Mesodermal cell (in vitro differentiated cells): ENCODE measurements at regions not wholly inside any gene's neighbourhood (a gene's known extent, or its start where the extent isn't known, plus 50 kb on each side); places are given as distances from the start of the nearest gene placed in this dataset.

Source experiments
- H3K27ac ChIP-seq: 2 replicates; pipeline ENCODE4 v1.7.0; 2013; ENCODE audit warnings: mild to moderate bottlenecking, low read depth, low read length, moderate library complexity; ENCODE audit not compliant: severe bottlenecking
- H3K36me3 ChIP-seq: 2 replicates; pipeline ENCODE4 v1.7.1; 2013; ENCODE audit warnings: mild to moderate bottlenecking, low read length, moderate library complexity; ENCODE audit not compliant: control insufficient read depth, insufficient read depth
- H3K4me1 ChIP-seq: one replicate; pipeline ENCODE4 v1.7.1; 2013; ENCODE audit warnings: mild to moderate bottlenecking, low read length; ENCODE audit not compliant: insufficient read depth, control insufficient read depth, poor library complexity, severe bottlenecking
- H3K4me3 ChIP-seq: 2 replicates; pipeline ENCODE4 v1.7.0; 2013; ENCODE audit warnings: low read length, control low read depth, mild to moderate bottlenecking; ENCODE audit not compliant: insufficient read depth, poor library complexity, severe bottlenecking; ENCODE audit errors: extremely low read depth
- H3K9me3 ChIP-seq: 2 replicates; pipeline ENCODE4 v1.7.1; 2013; ENCODE audit warnings: mild to moderate bottlenecking, low read length, moderate library complexity; ENCODE audit not compliant: control insufficient read depth
- WGBS, 2 experiments: methylation state at CpG; one replicate each; pipeline ENCODE4 v1.1.5; 2013; ENCODE audit warnings: missing lambda C conversion rate in 2 of 2; ENCODE audit not compliant: insufficient coverage in 2 of 2; 5-methylcytosine and 5-hydroxymethylcytosine counted together

DNA sequence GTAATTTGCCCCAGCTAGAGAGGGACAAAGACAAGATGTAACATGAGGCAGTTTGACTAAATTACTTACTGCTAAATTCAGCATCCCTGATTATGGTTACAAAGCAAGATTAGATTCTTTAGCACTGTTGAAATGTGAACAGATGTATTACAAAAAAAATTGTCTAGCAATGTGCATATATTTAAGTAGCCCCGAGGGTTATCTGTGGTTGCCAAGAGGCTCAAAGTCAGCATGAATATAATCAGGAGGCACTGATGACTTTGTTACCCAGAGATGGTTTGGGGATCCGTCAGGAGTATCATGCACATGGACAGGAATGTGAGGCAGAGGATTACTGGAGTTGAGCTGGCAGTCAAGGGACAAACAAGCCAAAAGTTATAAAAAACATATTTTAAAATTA lies 356.9 kb upstream of the CCDC196 start:
- WGBS, 2 experiments = 70 to 85% methylated on average over 1 to 2 of the region's 2 CpGs
- Histone ChIP-seq H3K9me3 (no peaks in the 10 kb centered on the region), H3K4me3 (no peak overlapping the region), H3K4me1 (no peaks in the 10 kb centered on the region), H3K36me3 (no peaks in the 10 kb centered on the region), H3K27ac (no peak overlapping the region)

GRCh38 chr14:66131111-66131510 lies 355.1 kb upstream of the CCDC196 start:
- WGBS, 2 experiments = 100% methylated on average over 3 of the region's 4 CpGs; no CpG with 5 or more reads in 1 of the 2 experiments
- Histone ChIP-seq H3K9me3 (no peaks in the 10 kb centered on the region), H3K36me3 (no peaks in the 10 kb centered on the region), H3K4me3 (no peak overlapping the region), H3K4me1 (no peaks in the 10 kb centered on the region), H3K27ac (no peak overlapping the region)

- H3K9me3 ChIP-seq = no peaks in the 10 kb centered on the region
- no peak overlapping the region for H3K27ac ChIP-seq
- no peaks in the 10 kb centered on the region for H3K36me3 ChIP-seq
- H3K4me1 ChIP-seq = no peaks in the 10 kb centered on the region
- H3K4me3 ChIP-seq = no peak overlapping the region
Measured at GRCh38 chr14:66133666-66134065, 352.5 kb upstream of the CCDC196 start.

DNA sequence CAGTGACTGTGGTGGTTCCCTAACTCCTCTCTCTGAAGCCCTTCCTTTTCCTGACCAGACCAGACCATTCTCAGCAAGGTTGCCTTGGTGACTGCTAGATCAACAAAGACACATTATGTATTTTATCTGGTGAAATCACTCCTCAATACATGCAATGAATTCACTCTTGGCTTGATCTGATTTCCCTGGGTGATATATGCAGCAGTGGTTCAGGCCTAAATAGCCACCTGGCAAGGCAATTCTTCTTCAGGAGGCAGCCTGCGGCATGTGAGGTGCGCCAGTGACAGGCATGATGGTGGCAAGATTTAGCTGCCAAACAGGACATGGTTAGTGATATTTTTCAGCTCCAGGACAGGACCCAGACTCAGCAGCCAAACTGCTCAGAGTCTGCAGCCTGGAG lies 350.3 kb upstream of the CCDC196 start:
- H3K4me3 ChIP-seq = no peak overlapping the region
- WGBS, 2 experiments = 100% methylated on average over 2 of the region's 2 CpGs
- no peaks in the 10 kb centered on the region for H3K4me1 ChIP-seq
- no peaks in the 10 kb centered on the region for H3K9me3 ChIP-seq
- no peaks in the 10 kb centered on the region for H3K36me3 ChIP-seq
- H3K27ac ChIP-seq = peak overlapping the region; percentile 17

DNA sequence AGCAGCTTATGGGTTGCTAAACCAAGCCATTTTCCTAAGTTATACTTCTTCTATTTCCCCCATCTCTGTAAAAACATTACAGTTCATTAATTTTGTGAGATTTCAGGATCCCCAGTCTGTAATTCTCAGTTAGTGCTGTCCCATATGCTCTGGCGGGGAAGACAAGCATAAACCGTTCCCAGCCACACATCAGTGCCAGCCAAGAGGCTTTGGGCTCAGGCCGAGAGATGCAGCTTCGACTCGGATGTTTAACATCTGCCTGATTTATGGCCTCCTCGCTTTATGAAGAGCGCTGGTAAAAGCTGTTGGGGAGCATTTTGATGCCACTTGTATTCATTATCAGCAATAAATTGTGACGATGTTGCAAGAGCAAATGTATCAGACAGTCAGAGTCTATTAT lies 349.1 kb upstream of the CCDC196 start:
- Histone ChIP-seq H3K9me3 (no peaks in the 10 kb centered on the region), H3K27ac (no peak overlapping the region), H3K36me3 (no peaks in the 10 kb centered on the region), H3K4me3 (no peak overlapping the region), H3K4me1 (no peaks in the 10 kb centered on the region)
- WGBS, 2 experiments = 96 to 100% methylated on average over 3 to 7 of the region's 8 CpGs

- Histone ChIP-seq H3K36me3 (no peaks in the 10 kb centered on the region), H3K9me3 (no peaks in the 10 kb centered on the region), H3K27ac (no peak overlapping the region), H3K4me1 (no peaks in the 10 kb centered on the region), H3K4me3 (no peak overlapping the region)
Measured at GRCh38 chr14:66139432-66139831, 346.7 kb upstream of the CCDC196 start.

GRCh38 chr14:66140213-66140918 lies 345.8 kb upstream of the CCDC196 start:
- no peak overlapping the region for H3K27ac ChIP-seq
- H3K9me3 ChIP-seq = no peaks in the 10 kb centered on the region
- no peaks in the 10 kb centered on the region for H3K36me3 ChIP-seq
- H3K4me1 ChIP-seq = no peaks in the 10 kb centered on the region
- no peak overlapping the region for H3K4me3 ChIP-seq
- WGBS, 2 experiments = 84 to 89% methylated on average over 4 of the region's 6 CpGs

DNA sequence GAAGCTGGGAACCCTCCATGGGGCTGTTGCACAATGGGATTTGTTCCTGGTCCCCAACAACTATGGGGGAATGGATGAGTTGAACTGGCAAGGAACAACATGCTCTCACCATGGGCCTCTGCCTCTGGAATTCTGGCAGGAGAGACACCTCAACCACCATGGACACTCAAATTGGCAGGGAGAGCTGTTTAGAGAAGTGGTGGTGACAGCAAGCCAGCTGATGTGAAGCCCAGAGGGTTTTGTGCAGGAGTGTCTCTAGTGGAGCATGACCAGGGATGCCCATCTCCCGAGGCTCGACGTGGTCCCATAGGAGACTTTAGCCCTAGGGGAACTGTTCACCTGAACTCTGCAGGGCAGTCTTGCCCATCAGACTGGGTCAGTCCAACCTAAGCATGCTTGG lies 345.2 kb upstream of the CCDC196 start:
- Histone ChIP-seq H3K36me3 (no peaks in the 10 kb centered on the region), H3K27ac (no peak overlapping the region), H3K9me3 (no peaks in the 10 kb centered on the region), H3K4me3 (no peak overlapping the region), H3K4me1 (no peaks in the 10 kb centered on the region)
- WGBS, 2 experiments = 83 to 96% methylated on average over 3 of the region's 3 CpGs

DNA sequence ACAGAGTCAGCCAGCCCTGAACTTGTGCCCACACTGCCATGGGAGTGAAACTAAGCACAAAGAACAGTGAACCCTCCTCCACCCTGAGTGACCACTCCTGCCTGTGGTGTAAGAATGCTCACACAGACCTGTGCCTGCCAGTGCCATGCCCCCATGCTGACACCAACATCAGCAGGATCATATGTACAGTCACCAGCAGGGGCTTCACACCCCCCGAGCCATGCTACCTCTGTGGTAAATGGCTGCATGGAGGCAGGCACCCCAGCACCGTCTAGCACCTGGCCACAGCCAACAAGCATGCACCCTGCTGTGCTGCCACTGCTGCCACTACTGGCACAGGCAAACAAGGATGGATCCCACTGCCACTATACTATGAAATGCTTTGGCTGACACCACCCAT lies 344.4 kb upstream of the CCDC196 start:
- Histone ChIP-seq H3K27ac (no peak overlapping the region), H3K4me1 (no peaks in the 10 kb centered on the region), H3K9me3 (no peaks in the 10 kb centered on the region), H3K36me3 (no peaks in the 10 kb centered on the region), H3K4me3 (no peak overlapping the region)
- WGBS, 2 experiments = 85 to 86% methylated on average over 2 of the region's 2 CpGs

DNA sequence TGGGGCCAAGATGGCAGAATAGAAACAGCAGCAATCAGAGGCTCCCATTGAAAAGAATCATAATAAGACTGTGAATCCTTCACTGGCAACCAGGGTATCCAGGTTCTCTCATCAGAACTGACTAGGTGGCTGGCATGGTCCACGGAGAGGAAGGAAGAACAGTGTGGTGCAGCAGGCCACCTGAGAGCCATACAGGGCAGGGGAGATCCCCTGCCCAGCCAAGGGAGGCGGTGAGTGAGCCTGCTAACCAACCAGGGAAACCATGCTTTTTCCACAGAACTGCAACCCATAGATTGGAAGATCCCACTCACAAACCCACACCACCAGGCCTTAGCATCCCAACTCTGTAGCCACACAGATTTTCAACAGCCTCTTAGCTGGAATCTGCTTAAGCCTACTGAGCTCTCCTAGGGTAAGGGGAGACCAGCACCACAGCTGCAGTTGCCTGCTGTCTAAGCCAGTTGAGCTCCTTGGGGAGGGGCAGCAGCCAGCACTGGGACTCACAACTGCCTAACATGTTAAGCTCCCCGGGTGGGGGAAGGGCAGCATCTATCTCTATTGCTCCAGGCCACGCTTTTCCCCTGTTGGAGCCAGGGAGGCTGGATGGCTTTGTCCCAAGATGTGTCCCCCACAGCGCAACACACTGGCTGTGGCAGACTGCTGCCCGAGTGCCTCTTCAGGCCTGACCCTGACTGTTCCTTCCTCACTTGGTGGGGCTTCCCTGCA lies 342.6 kb upstream of the CCDC196 start:
- H3K27ac ChIP-seq = no peak overlapping the region
- no peaks in the 10 kb centered on the region for H3K36me3 ChIP-seq
- no peaks in the 10 kb centered on the region for H3K4me1 ChIP-seq
- 81 to 86% methylated on average over 4 to 5 of the region's 6 CpGs for WGBS, 2 experiments
- no peaks in the 10 kb centered on the region for H3K9me3 ChIP-seq
- no peak overlapping the region for H3K4me3 ChIP-seq

DNA sequence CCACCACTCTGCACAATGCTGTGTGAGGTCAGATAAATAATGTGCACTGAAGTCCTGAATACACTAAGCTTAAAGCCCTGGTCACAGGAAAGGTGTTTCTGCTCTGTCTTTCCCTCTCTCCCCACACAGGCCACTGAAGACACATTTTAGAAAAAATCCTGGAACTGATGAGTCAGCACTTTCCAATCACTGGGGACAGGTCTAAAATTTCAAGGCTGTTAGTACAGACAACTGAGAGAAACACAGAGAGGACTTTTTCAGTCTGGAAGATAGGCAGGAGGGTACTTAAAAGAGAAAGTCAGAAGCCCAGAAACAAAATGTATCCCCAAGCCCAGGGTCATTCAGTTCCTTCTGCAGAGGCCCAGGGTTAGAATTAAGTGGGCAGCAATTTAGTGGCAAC lies 333.9 kb upstream of the CCDC196 start:
- Histone ChIP-seq H3K4me3 (no peak overlapping the region), H3K27ac (no peak overlapping the region), H3K36me3 (no peaks in the 10 kb centered on the region), H3K9me3 (no peaks in the 10 kb centered on the region), H3K4me1 (no peaks in the 10 kb centered on the region)
